BJ (cell line): ENCODE measurements at regions not wholly inside any gene's neighbourhood (a gene's known extent, or its start where the extent isn't known, plus 50 kb on each side); places are given as distances from the start of the nearest gene placed in this dataset.
"Not testable (repeated sequence)": the region's sequence is repeated elsewhere in the genome, so short reads cannot be mapped to it uniquely, and the experiment has no call there.

Experiments used
- CTCF ChIA-PET: fragments of 350-600 bp; formaldehyde crosslinking; extraction: SDS; loops from one replicate; lab custom pipeline; 2021; ENCODE audit warnings: antibody characterized with exemption, inconsistent platforms; lab: Yijun Ruan, JAX
- POLR2A ChIA-PET: fragments of 300-600 bp; sonication (Branson Sonifier 250); formaldehyde crosslinking; extraction: SDS; loops from one replicate; lab custom pipeline; 2021; ENCODE audit warnings: antibody characterized with exemption; lab: Charles Lee
- DNase-seq: peaks from one replicate; pipeline ENCODE4 v3.0.0-alpha.2; 2011; ENCODE audit warnings: low read depth
- H3K27me3 ChIP-seq: 2 replicates; pipeline ENCODE4 v1.6.0; 2011; ENCODE audit warnings: low read length; ENCODE audit not compliant: control insufficient read depth, insufficient read depth
- H3K36me3 ChIP-seq: 2 replicates; pipeline ENCODE4 v1.5.1; 2011; ENCODE audit warnings: low read length; ENCODE audit not compliant: control insufficient read depth, insufficient read depth
- H3K4me3 ChIP-seq: 2 replicates; pipeline ENCODE4 v1.5.1; 2011; ENCODE audit warnings: low read depth, mild to moderate bottlenecking, control low read depth, low read length
- TF ChIP-seq, protein P1 (sequence below): IDR thresholded peaks from 2 replicates; pipeline ENCODE4 v1.5.1; 2011; ENCODE audit warnings: low read depth, mild to moderate bottlenecking, control low read depth, inconsistent platforms, low read length, moderate library complexity; ENCODE audit not compliant: insufficient read depth

DNA sequence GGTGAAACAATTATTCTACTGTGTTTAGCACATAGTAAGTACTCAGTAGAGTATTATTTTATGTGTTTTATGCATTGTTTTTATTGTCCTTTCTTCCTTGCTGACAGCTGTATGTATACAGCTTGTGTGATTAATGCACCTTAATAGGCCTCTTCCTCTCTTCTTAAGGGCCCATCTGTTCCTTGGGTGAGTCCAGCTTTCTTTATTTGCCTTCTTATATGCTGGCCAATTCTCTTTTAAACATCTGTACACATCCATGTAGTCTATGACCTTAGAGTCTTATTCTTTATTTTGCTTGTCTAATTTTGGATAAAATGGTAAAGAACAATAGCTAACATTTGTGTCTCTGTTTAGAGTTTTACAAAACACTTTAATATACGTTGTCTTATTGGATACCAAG lies 333.7 kb upstream of the MEIS1 start:
- TF ChIP-seq, protein P1, sequence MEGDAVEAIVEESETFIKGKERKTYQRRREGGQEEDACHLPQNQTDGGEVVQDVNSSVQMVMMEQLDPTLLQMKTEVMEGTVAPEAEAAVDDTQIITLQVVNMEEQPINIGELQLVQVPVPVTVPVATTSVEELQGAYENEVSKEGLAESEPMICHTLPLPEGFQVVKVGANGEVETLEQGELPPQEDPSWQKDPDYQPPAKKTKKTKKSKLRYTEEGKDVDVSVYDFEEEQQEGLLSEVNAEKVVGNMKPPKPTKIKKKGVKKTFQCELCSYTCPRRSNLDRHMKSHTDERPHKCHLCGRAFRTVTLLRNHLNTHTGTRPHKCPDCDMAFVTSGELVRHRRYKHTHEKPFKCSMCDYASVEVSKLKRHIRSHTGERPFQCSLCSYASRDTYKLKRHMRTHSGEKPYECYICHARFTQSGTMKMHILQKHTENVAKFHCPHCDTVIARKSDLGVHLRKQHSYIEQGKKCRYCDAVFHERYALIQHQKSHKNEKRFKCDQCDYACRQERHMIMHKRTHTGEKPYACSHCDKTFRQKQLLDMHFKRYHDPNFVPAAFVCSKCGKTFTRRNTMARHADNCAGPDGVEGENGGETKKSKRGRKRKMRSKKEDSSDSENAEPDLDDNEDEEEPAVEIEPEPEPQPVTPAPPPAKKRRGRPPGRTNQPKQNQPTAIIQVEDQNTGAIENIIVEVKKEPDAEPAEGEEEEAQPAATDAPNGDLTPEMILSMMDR = no peak
- DNase-seq = no peak
- CTCF ChIA-PET = no interaction called here
- no peaks in the 10 kb centered on the region for H3K36me3 ChIP-seq
- no peaks in the 10 kb centered on the region for H3K27me3 ChIP-seq
- H3K4me3 ChIP-seq = no peak overlapping the region
- POLR2A ChIA-PET = no interaction called here

- ChIA-PET CTCF (no interaction called here), POLR2A (no interaction called here)
- Histone ChIP-seq H3K36me3 (no peaks in the 10 kb centered on the region), H3K27me3 (no peaks in the 10 kb centered on the region), H3K4me3 (no peak overlapping the region)
- no peak for DNase-seq
- TF ChIP-seq, protein P1 = no peak
Observed at GRCh38 chr2:66095820-66096345, 339.0 kb upstream of the MEIS1 start.

- H3K4me3 ChIP-seq, H3K36me3 ChIP-seq, DNase-seq, H3K27me3 ChIP-seq, POLR2A ChIA-PET: not testable (repeated sequence)
- CTCF ChIA-PET = interaction anchor here (0.8 kb wide), 1 partner anchor 14 kb away, joined by 3 read pairs; no protein-coding TSS in a partner anchor
Observed at GRCh38 chr2:66094689-66095088, 340.2 kb upstream of the MEIS1 start.

- TF ChIP-seq, protein P1 = no peak
- H3K4me3 ChIP-seq = no peak overlapping the region
- H3K27me3 ChIP-seq = no peaks in the 10 kb centered on the region
- POLR2A ChIA-PET = no interaction called here
- CTCF ChIA-PET = no interaction called here
- no peak for DNase-seq
- no peaks in the 10 kb centered on the region for H3K36me3 ChIP-seq
Observed at GRCh38 chr2:66093371-66093770, 341.6 kb upstream of the MEIS1 start.

DNA sequence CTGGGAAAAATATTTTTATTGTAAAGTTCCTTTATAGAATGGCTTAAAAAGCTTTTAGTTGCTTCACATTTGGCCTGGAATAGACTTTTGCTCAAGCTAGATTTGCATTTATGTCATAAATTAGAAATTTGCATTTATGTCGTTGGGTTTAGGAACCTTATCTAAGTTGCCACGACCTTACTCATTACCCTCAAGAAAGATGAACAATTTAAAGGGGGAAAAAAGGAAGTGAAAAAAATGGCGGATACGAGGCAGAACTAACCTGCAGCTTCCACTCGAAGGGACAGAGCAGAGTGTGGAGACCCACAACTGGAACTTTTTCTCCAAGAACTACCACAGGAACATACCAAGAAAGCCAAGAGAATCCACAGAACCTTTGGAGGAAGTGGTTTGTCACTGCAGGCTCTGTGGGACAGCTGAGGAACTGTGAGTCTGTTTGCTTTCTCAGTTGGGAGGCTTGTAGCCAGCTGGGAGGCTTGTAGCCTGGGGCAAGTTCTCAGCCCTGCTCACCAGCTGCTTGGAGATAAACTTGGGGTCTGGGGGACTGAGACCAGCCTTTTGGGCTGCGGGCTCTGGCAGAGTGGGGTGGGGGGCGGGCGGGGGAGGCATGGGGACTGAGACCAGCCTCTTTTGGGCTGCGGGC lies 349.9 kb upstream of the MEIS1 start:
- no peak overlapping the region for H3K4me3 ChIP-seq
- H3K27me3 ChIP-seq = no peaks in the 10 kb centered on the region
- CTCF ChIA-PET = no interaction called here
- H3K36me3 ChIP-seq = no peaks in the 10 kb centered on the region
- no peak for DNase-seq
- TF ChIP-seq, protein P1 = no peak
- POLR2A ChIA-PET = no interaction called here

- POLR2A ChIA-PET = no interaction called here
Observed at GRCh38 chr2:66082581-66082980, 352.3 kb upstream of the MEIS1 start.

More at GRCh38 chr2:66082581-66082980, 352.3 kb upstream of the MEIS1 start:
- Histone ChIP-seq H3K27me3 (no peaks in the 10 kb centered on the region), H3K4me3 (no peak overlapping the region), H3K36me3 (no peaks in the 10 kb centered on the region)
- TF ChIP-seq, protein P1 = no peak
- no peak for DNase-seq
- CTCF ChIA-PET = no interaction called here
